T follicular helper cell (primary cell): ENCODE measurements at regions not wholly inside any gene's neighbourhood (a gene's known extent, or its start where the extent isn't known, plus 50 kb on each side); places are given as distances from the start of the nearest gene placed in this dataset.

Experiments
- DNase-seq: peaks from one replicate; pipeline ENCODE4 v3.0.0-alpha.2; 2020; ENCODE audit warnings: low read depth

- DNase-seq, result no peak
Measured at GRCh38 chr1:4961935-4962645, 307.7 kb downstream of the AJAP1 start.

GRCh38 chr1:4960782-4961475, 306.5 kb downstream of the AJAP1 start:
- DNase-seq, result no peak

- no peak for DNase-seq
Measured at GRCh38 chr1:4960336-4960735, 305.9 kb downstream of the AJAP1 start.

- no peak for DNase-seq
Measured at GRCh38 chr1:4959216-4959615, 304.8 kb downstream of the AJAP1 start.

- no peak for DNase-seq
Measured at GRCh38 chr1:4957027-4957426, 302.6 kb downstream of the AJAP1 start.

GRCh38 chr1:4954392-4954791, 300.0 kb downstream of the AJAP1 start:
- DNase-seq, result no peak

GRCh38 chr1:4951601-4952000, 297.2 kb downstream of the AJAP1 start:
- no peak for DNase-seq

GRCh38 chr1:4946343-4946742, 291.9 kb downstream of the AJAP1 start:
- no peak for DNase-seq

- DNase-seq, result no peak
Measured at GRCh38 chr1:4944911-4945310, 290.5 kb downstream of the AJAP1 start.

GRCh38 chr1:4944072-4944471, 289.7 kb downstream of the AJAP1 start:
- DNase-seq, result no peak

GRCh38 chr1:4939266-4939665, 284.9 kb downstream of the AJAP1 start:
- DNase-seq, result no peak

GRCh38 chr1:4937876-4938534, 283.6 kb downstream of the AJAP1 start:
- DNase-seq, result no peak

GRCh38 chr1:4935807-4936206, 281.4 kb downstream of the AJAP1 start:
- no peak for DNase-seq

GRCh38 chr1:4933232-4933631, 278.8 kb downstream of the AJAP1 start:
- no peak for DNase-seq

GRCh38 chr1:4932311-4933030, 278.1 kb downstream of the AJAP1 start:
- no peak for DNase-seq

GRCh38 chr1:4931486-4931885, 277.1 kb downstream of the AJAP1 start:
- no peak for DNase-seq

GRCh38 chr1:4928186-4928585, 273.8 kb downstream of the AJAP1 start:
- DNase-seq, result no peak

- no peak for DNase-seq
Measured at GRCh38 chr1:4924356-4924755, 269.9 kb downstream of the AJAP1 start.

GRCh38 chr1:4916610-4917009, 262.2 kb downstream of the AJAP1 start:
- no peak for DNase-seq

- no peak for DNase-seq
Measured at GRCh38 chr1:4915154-4915553, 260.7 kb downstream of the AJAP1 start.

- DNase-seq, result no peak
Measured at GRCh38 chr1:4908486-4908885, 254.1 kb downstream of the AJAP1 start.

- DNase-seq, result no peak
Measured at GRCh38 chr1:4894566-4894965, 240.2 kb downstream of the AJAP1 start.

GRCh38 chr1:4880626-4881025, 226.2 kb downstream of the AJAP1 start:
- no peak for DNase-seq
